Upper lobe of left lung (tissue), 6 donors: ENCODE measurements at regions not wholly inside any gene's neighbourhood (a gene's known extent, or its start where the extent isn't known, plus 50 kb on each side); places are given as distances from the start of the nearest gene placed in this dataset.
A peak's percentile ranks its signal among the peaks of the same experiment; 100 is the strongest.

Source experiments
- ATAC-seq, 2 donors: fragments of 200-7000 bp; cut with Tn5 transposase; one replicate each; pipeline ENCODE4 v1.9.1; 2022; ENCODE audit warnings: mild to moderate bottlenecking in 2 of 2, moderate library complexity in 2 of 2; ENCODE audit not compliant: low FRiP score in 2 of 2
- DNase-seq, 2 donors: peaks; one replicate each; pipeline ENCODE4 v3.0.0-alpha.2; 2019 to 2020
- H3K27ac ChIP-seq, 4 donors: fragments of 200-600 bp; sonication (generic); one replicate each; pipeline ENCODE4 v1.5.1; 2016 to 2019
- H3K27me3 ChIP-seq, 4 donors: fragments of 200-600 bp; sonication (generic); one replicate each; pipeline ENCODE4 v1.5.1; 2017 to 2019
- H3K36me3 ChIP-seq, 4 donors: fragments of 200-600 bp; sonication (generic); one replicate each; pipeline ENCODE4 v1.5.1; 2016 to 2019
- H3K4me1 ChIP-seq, 4 donors: fragments of 200-600 bp; sonication (generic); one replicate each; pipeline ENCODE4 v1.5.1; 2018 to 2019
- H3K4me3 ChIP-seq, 4 donors: fragments of 200-600 bp; sonication (generic); one replicate each; pipeline ENCODE4 v1.5.1; 2017 to 2019; ENCODE audit warnings: mild to moderate bottlenecking in 2 of 4, moderate library complexity in 1 of 4
- H3K9me3 ChIP-seq, 4 donors: fragments of 200-600 bp; sonication (generic); one replicate each; pipeline ENCODE4 v1.5.1; 2018 to 2019
- CTCF ChIP-seq, 6 experiments: fragments of 450-650 bp in 4 of 6; fragments of 200-600 bp in 2 of 6; sonication (generic) in 2 of 6; IDR thresholded peaks; one replicate each; pipeline ENCODE4 v1.5.1; 2016 to 2019; ENCODE audit warnings: antibody characterized with exemption in 6 of 6
- EP300 ChIP-seq, 4 donors: sonication (generic); formaldehyde crosslinking; IDR thresholded peaks; one replicate each; pipeline ENCODE4 v1.5.1; 2017; ENCODE audit warnings: antibody characterized with exemption in 4 of 4, control low read depth in 2 of 4
- POLR2A ChIP-seq, 4 donors: fragments of 450-650 bp; IDR thresholded peaks; one replicate each; pipeline ENCODE4 v1.5.1; 2016 to 2017; ENCODE audit warnings: antibody characterized with exemption in 4 of 4, mild to moderate bottlenecking in 2 of 4
- POLR2AphosphoS5 ChIP-seq, 2 donors: sonication (generic); formaldehyde crosslinking; IDR thresholded peaks; one replicate each; pipeline ENCODE4 v1.5.1; 2017; ENCODE audit warnings: antibody characterized with exemption in 2 of 2
- WGBS, 2 donors: methylation state at CpG; one replicate each; pipeline ENCODE4 v1.1.5; 2017 to 2018; 5-methylcytosine and 5-hydroxymethylcytosine counted together
- donor health status: DM: no; HTN: no; CAD: no; lungs with moderate emphysema.
- donor health status: DM: no; HTN: yes; CAD: no; lungs with severe emphysema.

GRCh38 chr17:79201536-79202227, 127.1 kb downstream of the ENGASE start:
- DNase-seq = peak in 1 of 2 donors; percentile 61
- no peak for ATAC-seq
- Histone ChIP-seq H3K36me3 (no peaks in the 10 kb centered on the region), H3K4me3 (no peak overlapping the region), H3K4me1 (no peaks in the 10 kb centered on the region), H3K27me3 (no peaks in the 10 kb centered on the region), H3K27ac (no peak overlapping the region), H3K9me3 (no peaks in the 10 kb centered on the region)
- 46 to 47% methylated on average over 14 to 15 of the region's 15 CpGs for WGBS, 2 donors
- TF ChIP-seq POLR2A (IDR thresholded peaks at IDR 0.05) (no peak), EP300 (IDR thresholded peaks at IDR 0.05) (no peak), POLR2AphosphoS5 (IDR thresholded peaks at IDR 0.05) (no peak), CTCF (IDR thresholded peaks at IDR 0.05) (no peak)

GRCh38 chr17:79201119-79201518, 126.5 kb downstream of the ENGASE start:
- no peak for DNase-seq
- H3K4me3 ChIP-seq = no peak overlapping the region
- no peak for ATAC-seq
- H3K36me3 ChIP-seq = no peaks in the 10 kb centered on the region
- TF ChIP-seq POLR2A (IDR thresholded peaks at IDR 0.05) = no peak
- TF ChIP-seq EP300 (IDR thresholded peaks at IDR 0.05) = no peak
- no peak for TF ChIP-seq POLR2AphosphoS5 (IDR thresholded peaks at IDR 0.05)
- no peak for TF ChIP-seq CTCF (IDR thresholded peaks at IDR 0.05)
- no peak overlapping the region for H3K27ac ChIP-seq
- no peaks in the 10 kb centered on the region for H3K4me1 ChIP-seq
- H3K27me3 ChIP-seq = no peaks in the 10 kb centered on the region
- no peaks in the 10 kb centered on the region for H3K9me3 ChIP-seq
- WGBS, 2 donors = 21 to 26% methylated on average over 6 of the region's 6 CpGs

- TF ChIP-seq POLR2AphosphoS5 (IDR thresholded peaks at IDR 0.05) = no peak
- no peak for TF ChIP-seq EP300 (IDR thresholded peaks at IDR 0.05)
- TF ChIP-seq POLR2A (IDR thresholded peaks at IDR 0.05) = no peak
- H3K27me3 ChIP-seq = peaks cover 0 to 4% (median under 1%) of the 10 kb centered on the region in 4 donors
- H3K4me3 ChIP-seq = no peak overlapping the region
- no peaks in the 10 kb centered on the region for H3K9me3 ChIP-seq
- ATAC-seq = no peak
- WGBS, 2 donors = 71 to 81% methylated on average over 8 to 10 of the region's 10 CpGs
- H3K27ac ChIP-seq = no peak overlapping the region
- no peaks in the 10 kb centered on the region for H3K4me1 ChIP-seq
- DNase-seq = no peak
- H3K36me3 ChIP-seq = no peaks in the 10 kb centered on the region
These were observed 122.3 kb downstream of the ENGASE start for GRCh38 chr17:79196913-79197312.

GRCh38 chr17:79192503-79193351, 118.1 kb downstream of the ENGASE start:
- Histone ChIP-seq H3K4me3 (no peak overlapping the region), H3K36me3 (no peaks in the 10 kb centered on the region), H3K27ac (no peak overlapping the region), H3K9me3 (no peaks in the 10 kb centered on the region), H3K4me1 (no peaks in the 10 kb centered on the region), H3K27me3 (peaks cover 0 to 4% (median 2%) of the 10 kb centered on the region in 4 donors)
- ATAC-seq (peak in 1 of 2 donors; percentile 30), DNase-seq (peak in 1 of 2 donors; percentile 25)
- no peak for TF ChIP-seq POLR2AphosphoS5 (IDR thresholded peaks at IDR 0.05)
- TF ChIP-seq EP300 (IDR thresholded peaks at IDR 0.05) = no peak
- 6% methylated on average over 18 to 22 of the region's 22 CpGs for WGBS, 2 donors

- TF ChIP-seq POLR2A (IDR thresholded peaks at IDR 0.05) = no peak
- no peak for TF ChIP-seq CTCF (IDR thresholded peaks at IDR 0.05)
- no peak for TF ChIP-seq POLR2AphosphoS5 (IDR thresholded peaks at IDR 0.05)
- TF ChIP-seq EP300 (IDR thresholded peaks at IDR 0.05) = no peak
- DNase-seq = no peak
These were observed 116.8 kb downstream of the ENGASE start for GRCh38 chr17:79191270-79191934.

More at GRCh38 chr17:79191270-79191934, 116.8 kb downstream of the ENGASE start:
- Histone ChIP-seq H3K4me3 (no peak overlapping the region), H3K9me3 (no peaks in the 10 kb centered on the region), H3K27ac (no peak overlapping the region), H3K27me3 (peaks cover 0 to 8% (median 2%) of the 10 kb centered on the region in 4 donors), H3K36me3 (no peaks in the 10 kb centered on the region), H3K4me1 (no peaks in the 10 kb centered on the region)
- ATAC-seq = no peak
- 40 to 42% methylated on average over 20 to 21 of the region's 21 CpGs for WGBS, 2 donors
